ENCODE measurements at regions not wholly inside any gene's neighbourhood (a gene's known extent, or its start where the extent isn't known, plus 50 kb on each side); places are given as distances from the start of the nearest gene placed in this dataset.

GRCh38 chr1:223012176-223012788 lies 130.8 kb downstream of the TLR5 start:
- no peak for TF ChIP-seq CTCF (IDR thresholded peaks at IDR 0.05; ENCODE audit: borderline replicate concordance)

GRCh38 chr1:223012938-223013337 lies 130.1 kb downstream of the TLR5 start:
- Histone ChIP-seq H3K4me3 (no peak overlapping the region), H3K36me3 (no peaks in the 10 kb centered on the region), H3K9me3 (replicated peaks) (no peaks in the 10 kb centered on the region), H3K27me3 (ENCODE audit: low read depth) (no peaks in the 10 kb centered on the region), H3K4me1 (peaks cover 46% of the 10 kb centered on the region), H3K27ac (replicated peaks) (no peak overlapping the region)
- TF ChIP-seq CTCF (IDR thresholded peaks at IDR 0.05; ENCODE audit: borderline replicate concordance) = no peak
- intact Hi-C loops (cut with micrococcal nuclease) = no loop called here
- DNase-seq = no peak

More at GRCh38 chr1:223012176-223012788, 130.8 kb downstream of the TLR5 start:
- H3K27me3 ChIP-seq (ENCODE audit: low read depth) = no peaks in the 10 kb centered on the region
- peaks cover 43% of the 10 kb centered on the region for H3K4me1 ChIP-seq
- no peaks in the 10 kb centered on the region for H3K36me3 ChIP-seq
- no peaks in the 10 kb centered on the region for H3K9me3 ChIP-seq (replicated peaks)
- H3K27ac ChIP-seq (replicated peaks) = no peak overlapping the region
- no peak for DNase-seq
- intact Hi-C loops (cut with micrococcal nuclease) = no loop called here
- no peak overlapping the region for H3K4me3 ChIP-seq

- H3K36me3 ChIP-seq = no peaks in the 10 kb centered on the region
- no peak for DNase-seq
- no peak for TF ChIP-seq CTCF (IDR thresholded peaks at IDR 0.05; ENCODE audit: borderline replicate concordance)
- intact Hi-C loops (cut with micrococcal nuclease) = no loop called here
- H3K9me3 ChIP-seq (replicated peaks) = no peaks in the 10 kb centered on the region
- no peak overlapping the region for H3K27ac ChIP-seq (replicated peaks)
- H3K4me3 ChIP-seq = no peak overlapping the region
- peaks cover 48% of the 10 kb centered on the region for H3K4me1 ChIP-seq
- no peaks in the 10 kb centered on the region for H3K27me3 ChIP-seq (ENCODE audit: low read depth)
Measured at GRCh38 chr1:223014142-223014873, 128.7 kb downstream of the TLR5 start.

- no peak for DNase-seq
- no peak overlapping the region for H3K4me3 ChIP-seq
- H3K4me1 ChIP-seq = peaks cover 33% of the 10 kb centered on the region
- no peaks in the 10 kb centered on the region for H3K9me3 ChIP-seq (replicated peaks)
- no peaks in the 10 kb centered on the region for H3K36me3 ChIP-seq
- peak overlapping the region; percentile 89 for H3K27ac ChIP-seq (replicated peaks)
- no peaks in the 10 kb centered on the region for H3K27me3 ChIP-seq (ENCODE audit: low read depth)
- no peak for TF ChIP-seq CTCF (IDR thresholded peaks at IDR 0.05; ENCODE audit: borderline replicate concordance)
- intact Hi-C loops (cut with micrococcal nuclease) = no loop called here
Measured at GRCh38 chr1:223016381-223016780, 126.7 kb downstream of the TLR5 start.

- Histone ChIP-seq H3K27ac (replicated peaks) (peak overlapping the region; percentile 89), H3K4me3 (no peak overlapping the region), H3K9me3 (replicated peaks) (no peaks in the 10 kb centered on the region), H3K27me3 (ENCODE audit: low read depth) (no peaks in the 10 kb centered on the region), H3K4me1 (peaks cover 35% of the 10 kb centered on the region), H3K36me3 (no peaks in the 10 kb centered on the region)
- no peak for DNase-seq
- no peak for TF ChIP-seq CTCF (IDR thresholded peaks at IDR 0.05; ENCODE audit: borderline replicate concordance)
- intact Hi-C loops (cut with micrococcal nuclease) = no loop called here
Measured at GRCh38 chr1:223016890-223017289, 126.2 kb downstream of the TLR5 start.
